ENCODE measurements at regions not wholly inside any gene's neighbourhood (a gene's known extent, or its start where the extent isn't known, plus 50 kb on each side); places are given as distances from the start of the nearest gene placed in this dataset.

GRCh38 chr2:237222178-237222577 lies 136.5 kb downstream of the COPS8 start:
- TF ChIP-seq CTCF (conservative IDR thresholded peaks at IDR 0.05; ENCODE audit: low read depth, low read length), result no peak
- no peak for TF ChIP-seq EZH2 (IDR thresholded peaks at IDR 0.05; ENCODE audit: borderline replicate concordance, low read depth, low read length, poor library complexity, severe bottlenecking)

Measured in A673 (cell line).